T-helper 2 cell (primary cell): ENCODE measurements at regions not wholly inside any gene's neighbourhood (a gene's known extent, or its start where the extent isn't known, plus 50 kb on each side); places are given as distances from the start of the nearest gene placed in this dataset.
A peak's percentile ranks its signal among the peaks of the same experiment; 100 is the strongest.

ENCODE experiments used
- DNase-seq, 5 experiments: peaks; one replicate each; pipeline versions ENCODE4 v3.0.0 to v3.0.0-alpha.2; 2012 to 2022

DNA sequence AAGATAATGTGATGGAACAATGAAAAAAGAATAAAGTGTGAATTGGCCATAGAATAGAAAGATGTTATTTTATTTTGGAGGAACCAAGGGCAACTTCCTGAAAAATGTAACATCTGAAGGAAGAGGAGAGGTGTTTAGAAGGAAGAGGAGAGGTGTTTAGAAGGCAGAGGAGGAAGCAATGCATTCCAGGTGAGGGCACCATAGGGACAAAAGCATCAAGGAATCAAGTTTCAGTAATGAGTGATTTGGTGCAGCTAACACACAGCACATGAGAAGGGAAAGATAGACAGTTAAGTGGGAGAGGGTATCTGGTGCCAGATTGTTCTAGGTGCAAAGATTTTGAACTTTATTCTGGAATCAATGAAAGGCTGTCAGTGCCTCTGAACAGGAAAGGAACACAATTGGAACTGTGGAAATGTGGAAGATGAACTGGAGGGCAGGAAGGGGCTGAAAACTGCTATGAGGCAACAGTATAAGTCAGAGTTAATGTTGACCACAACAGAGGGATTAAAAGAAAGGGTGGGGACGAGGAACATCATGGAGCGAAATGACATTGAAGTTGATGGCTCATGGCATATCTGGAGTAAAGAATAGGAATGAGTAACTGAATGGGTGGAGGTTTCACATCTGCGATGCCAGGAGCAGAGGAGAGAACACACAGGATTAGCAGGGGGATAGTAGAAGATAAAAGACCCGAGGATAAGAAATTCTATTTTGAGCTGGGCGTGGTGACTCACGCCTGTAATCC, 326.6 kb downstream of the LRIG3 start:
- no peak for DNase-seq

DNA sequence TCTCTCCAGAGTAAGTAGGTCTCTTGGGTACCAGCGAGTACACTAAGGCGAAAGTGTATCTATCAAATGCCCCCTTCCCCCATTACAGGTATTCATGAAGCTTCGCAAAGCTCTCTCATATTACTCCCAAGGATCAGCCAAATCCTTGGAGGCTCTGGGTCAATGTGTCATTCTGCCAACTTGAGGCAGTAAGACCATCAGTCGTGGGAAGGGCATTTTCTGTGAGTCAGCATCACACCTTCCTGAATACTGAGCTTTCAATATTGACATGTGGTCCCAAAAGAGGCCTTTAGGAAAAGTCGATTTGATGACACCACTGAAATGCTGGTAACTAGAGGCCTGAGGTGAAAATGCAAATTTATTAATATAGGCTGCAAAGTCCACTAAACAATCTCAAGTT, 323.9 kb downstream of the LRIG3 start:
- DNase-seq, result no peak

DNA sequence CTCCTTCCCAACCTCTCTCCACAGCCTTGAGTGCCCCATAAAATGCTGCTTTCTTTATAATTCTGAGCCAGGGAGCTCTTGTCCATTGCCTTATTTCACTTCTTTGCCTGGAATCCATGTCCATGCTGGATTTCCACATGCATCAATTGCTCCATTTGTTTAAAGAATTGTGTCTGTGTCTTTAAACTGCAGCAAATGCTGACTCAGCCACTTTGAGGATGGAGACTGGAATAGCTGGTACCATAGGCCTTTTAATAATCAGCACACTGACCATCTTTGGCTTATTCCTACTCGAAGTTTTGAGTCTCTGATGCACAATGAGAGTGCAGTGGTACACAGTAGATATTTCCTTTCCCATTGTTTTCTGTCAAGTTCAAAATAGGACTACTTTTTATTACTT, 318.8 kb downstream of the LRIG3 start:
- no peak for DNase-seq

DNA sequence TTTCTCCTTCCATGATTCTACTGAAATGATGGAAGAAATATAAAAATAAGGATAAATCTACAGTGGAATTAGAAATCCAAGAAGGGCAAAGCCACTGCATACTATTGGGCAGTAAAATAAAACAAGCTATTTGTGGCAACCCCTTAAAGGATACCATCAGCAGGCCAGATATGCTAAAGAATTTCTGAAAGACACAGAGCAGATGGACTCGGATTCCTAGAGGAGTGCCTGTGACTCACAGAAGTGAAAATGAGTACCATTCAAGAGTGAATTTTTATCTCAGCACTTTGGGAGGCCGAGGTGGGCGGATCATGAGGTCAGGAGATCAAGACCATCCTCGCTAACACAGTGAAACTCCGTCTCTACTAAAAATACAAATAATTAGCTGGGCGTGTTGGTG, 318.1 kb downstream of the LRIG3 start:
- DNase-seq, result no peak

DNA sequence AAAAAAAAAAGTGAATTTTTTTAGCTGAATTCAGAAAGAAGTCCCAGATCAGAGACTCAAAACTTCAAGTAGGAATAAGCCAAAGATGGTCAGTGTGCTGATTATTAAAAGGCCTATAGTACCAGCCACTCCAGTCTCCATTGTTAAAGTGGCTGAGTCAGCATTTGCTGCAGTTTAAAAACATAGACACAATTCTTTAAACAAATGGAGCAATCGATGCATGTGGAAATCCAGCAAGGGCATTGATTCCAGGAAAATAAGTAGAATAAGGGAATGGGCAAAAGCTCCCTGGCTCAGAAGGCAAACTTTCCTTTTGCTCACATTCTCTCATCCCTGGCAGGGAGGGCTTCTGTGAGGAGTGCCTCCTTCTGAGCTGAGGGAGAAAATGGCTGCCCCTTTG, 317.6 kb downstream of the LRIG3 start:
- no peak for DNase-seq

DNA sequence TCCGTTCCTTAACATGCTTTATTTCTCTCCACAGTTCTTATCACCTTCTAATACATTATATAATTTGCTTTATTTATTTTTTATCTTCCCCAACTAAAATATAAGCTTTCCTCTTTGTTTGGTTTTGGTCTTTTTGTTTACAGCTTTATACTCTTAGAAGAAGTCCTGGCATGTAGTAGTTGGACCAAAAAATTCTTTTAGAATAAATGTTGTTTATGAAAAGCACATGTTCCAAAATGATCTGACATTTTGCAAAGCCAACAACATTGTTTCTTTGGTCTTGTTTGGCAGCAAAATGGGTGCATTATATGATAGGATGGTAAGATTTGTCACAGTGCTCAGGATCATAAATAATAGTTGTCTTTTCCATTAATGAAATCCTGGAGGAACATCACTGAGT, 312.5 kb downstream of the LRIG3 start:
- DNase-seq, result no peak

DNA sequence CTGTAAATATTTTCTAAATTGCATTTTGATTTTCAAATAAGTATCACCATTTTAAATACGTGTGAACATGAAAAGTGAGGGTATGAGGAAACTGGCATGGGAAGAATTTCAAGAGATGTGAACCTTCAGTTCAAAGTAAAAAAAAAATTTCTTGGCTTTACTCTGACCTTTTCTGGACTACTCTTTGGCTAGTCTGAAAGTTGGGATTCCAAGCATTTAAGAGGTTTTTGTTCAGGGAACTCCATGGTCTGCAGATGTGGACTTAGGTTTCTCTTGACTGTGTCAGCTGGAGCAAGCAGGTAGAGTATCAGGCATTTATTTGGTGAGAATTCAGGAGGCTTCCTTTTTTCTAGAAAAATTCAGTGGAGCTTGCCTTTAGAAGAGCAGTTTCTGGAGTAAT, 311.6 kb downstream of the LRIG3 start:
- no peak for DNase-seq

DNA sequence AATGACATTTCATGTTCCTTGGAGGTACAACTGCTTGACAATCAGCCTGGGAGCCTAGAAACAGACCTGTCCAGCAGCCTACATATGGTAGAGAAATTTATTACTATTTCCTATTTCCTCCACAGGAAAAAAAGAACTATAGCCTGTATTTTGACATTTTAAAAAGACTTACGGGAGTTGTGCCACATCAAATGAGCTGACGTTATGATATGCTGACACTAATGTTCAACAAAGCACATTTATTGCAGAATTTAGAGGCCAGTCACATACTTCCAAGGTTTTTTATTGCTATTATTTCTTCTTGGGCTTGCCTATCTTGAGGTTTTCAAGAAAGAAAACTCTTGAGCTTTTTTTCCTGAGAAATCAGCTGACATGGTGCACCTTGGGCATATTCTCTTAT, 305.3 kb downstream of the LRIG3 start:
- no peak for DNase-seq

DNA sequence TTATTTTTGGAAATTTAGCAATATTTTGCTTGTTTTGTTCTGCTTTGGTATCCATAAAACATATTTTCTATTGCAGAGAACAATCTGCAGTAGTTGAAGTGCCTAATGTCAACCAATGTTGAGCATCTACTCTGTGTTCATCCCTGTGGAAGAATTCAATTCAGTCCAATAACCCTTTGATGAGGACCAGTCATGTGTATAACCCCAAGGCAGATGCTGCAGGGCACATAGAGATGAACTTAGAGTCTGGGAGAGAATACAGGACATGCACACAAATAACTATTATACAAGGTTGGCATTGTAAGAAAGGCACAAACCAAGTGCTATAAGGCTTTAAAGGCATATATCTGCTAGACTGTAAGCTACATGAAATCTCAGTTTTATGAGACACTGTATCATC, 304.7 kb downstream of the LRIG3 start:
- DNase-seq, result no peak

DNA sequence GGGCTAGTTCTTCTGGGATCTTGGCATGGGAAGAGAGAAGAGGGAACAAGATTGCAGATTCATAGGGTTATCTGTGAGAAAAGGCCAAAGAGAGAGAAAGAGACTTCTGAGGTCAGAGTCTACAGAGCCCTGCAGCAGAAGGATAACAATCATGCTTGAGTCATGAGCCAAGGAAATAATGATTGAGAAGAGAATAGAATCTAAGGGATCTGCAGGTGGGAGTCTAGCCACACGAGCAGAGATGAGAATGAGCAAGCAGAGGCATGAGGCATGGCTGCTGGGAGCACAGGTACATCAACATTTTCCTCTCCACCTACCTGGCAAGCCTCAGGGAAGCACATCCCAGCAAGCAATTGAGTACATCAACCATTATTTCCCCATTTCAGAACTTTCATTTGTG, 303.7 kb downstream of the LRIG3 start:
- DNase-seq, result no peak

DNA sequence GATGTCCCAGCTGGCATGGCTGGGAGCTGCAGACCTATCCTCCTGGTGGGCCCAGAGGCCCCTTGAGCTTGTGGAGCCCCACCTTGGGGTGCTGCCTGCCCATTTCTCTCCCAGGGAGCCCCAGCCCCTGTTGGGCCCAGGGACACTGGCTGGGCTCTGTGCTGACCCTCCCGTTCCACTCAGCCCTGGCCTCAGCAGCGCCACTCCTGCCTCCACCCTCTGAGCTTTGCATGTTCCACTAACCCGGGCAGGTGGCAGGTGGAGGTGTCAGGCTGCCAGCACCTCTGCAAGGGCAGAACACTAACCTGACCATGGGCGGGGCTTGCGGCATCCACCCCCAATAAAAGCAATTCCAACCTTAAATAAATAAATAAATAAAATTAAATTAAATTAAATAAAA, 299.2 kb downstream of the LRIG3 start:
- DNase-seq, result no peak

DNA sequence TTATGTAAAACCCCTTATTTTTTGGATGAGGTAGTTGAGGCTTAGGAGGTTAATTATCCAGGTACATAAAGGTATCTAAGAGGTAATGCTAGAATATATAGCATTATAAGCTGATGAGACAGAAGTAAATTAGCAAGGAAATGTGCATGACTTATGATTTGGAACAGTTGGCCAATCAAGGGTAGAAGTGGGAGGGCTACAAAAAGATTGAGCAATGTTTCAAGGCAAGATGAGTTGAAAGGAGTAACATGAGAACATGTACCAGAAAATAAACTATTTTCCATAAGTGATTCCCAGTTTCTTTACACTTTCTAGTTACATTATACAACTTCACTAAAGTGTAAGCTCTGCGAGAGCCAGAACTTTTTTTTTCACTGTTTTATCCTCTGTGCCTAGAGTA, 290.9 kb downstream of the LRIG3 start:
- DNase-seq, result no peak

DNA sequence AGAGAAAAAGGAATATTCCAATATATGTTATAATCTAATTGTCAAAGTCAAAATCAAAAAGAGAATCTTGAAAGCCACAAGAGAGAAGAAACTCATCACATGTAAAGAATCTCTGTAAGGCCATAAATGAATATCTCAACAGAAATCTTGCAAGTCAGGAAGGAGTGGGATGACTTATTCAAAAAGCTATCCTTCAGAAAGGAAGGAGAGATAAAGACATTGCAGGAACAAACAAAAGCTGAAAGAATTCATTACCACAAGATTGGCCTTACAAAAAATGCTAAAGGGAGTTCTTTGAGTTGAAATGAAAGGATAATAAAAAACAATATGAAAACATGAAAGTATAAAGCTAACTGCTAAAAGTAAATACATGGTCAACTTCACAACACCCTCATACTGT, 286.8 kb downstream of the LRIG3 start:
- no peak for DNase-seq

DNA sequence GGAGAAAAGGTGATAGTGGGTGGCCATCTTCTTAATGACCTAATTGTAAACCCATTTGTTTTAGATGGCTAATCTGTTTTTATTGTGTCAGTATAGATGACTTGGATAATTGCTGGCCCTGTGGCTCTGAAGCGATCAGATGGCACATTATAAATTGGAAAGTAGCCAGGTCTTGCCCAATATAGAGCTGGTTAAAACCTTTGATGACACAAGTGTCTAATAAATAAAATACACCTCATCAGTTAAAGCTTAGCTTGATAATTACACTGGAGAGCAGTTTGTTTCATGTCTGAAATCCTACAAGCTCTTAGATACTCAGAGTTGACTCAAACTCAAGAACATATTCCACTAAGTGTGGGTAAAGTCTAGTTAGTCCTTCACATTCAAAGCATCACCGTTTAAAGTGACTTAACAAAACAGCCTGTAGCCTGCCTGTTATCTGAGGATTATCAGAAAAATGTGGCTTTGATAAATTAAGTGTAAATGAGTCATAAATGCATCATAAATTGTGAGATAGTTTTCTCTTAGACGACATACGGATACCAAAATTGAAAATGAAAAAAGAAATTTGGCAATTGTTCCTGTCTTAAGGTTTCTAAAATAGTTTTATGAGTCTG, 280.9 kb downstream of the LRIG3 start:
- DNase-seq, result peak in 1 of 5 experiments; percentile 42

DNA sequence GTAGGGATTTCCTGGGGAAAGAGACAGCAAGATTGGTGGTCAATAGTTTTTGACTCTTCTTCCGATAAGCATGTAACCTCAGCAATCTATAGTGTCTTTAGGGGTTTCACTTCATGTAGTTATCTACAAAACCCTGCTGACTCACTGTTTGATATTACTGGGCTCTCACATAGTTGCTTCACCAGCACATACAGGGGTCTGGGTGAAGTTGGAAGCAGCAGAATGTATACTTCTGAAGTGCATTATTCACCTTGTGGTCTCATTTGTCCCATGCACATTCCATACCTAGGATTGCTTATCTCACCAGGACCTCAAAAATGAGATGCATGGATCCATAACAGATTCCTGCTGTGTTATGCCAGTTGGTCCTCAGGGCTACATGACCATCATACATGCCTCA, 280.0 kb downstream of the LRIG3 start:
- DNase-seq, result peak in 1 of 5 experiments; percentile 16

DNA sequence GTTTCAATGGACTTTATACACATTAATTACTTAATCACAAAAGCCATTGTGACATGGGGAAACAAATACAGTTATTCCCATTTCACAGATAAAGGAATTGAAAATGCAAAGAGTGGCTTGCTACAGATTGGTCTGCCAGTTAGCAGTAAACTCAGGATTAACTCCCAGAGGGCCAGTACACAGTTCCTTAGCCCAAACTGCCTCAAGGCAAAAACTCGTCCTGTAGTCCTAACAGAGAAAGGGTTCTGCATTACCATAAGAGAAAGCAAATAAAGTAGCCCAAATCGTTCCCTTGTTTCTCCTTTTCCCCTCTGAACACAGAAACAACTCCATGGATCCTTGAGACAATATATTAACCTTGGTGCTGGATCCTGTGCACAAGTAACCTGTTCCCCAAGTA, 274.4 kb downstream of the LRIG3 start:
- DNase-seq, result no peak

DNA sequence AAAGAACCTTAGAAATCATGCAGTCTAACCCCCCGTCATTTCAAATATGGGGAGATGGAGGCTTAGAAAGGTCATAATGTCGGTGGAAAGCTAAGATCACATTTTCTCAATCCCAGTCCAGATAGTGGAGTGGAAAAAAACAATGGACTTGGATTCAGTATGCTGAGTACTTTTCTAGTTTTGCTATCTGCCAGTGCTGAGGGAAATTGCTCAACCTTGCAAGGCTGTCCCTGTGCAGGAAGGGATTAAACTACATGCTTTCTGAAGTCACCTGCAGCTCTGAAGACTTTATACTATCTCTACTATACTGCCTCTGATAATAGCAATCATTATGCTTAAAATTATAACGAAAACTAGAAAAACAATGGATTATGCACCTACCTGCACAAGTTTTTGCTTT, 272.8 kb downstream of the LRIG3 start:
- no peak for DNase-seq

DNA sequence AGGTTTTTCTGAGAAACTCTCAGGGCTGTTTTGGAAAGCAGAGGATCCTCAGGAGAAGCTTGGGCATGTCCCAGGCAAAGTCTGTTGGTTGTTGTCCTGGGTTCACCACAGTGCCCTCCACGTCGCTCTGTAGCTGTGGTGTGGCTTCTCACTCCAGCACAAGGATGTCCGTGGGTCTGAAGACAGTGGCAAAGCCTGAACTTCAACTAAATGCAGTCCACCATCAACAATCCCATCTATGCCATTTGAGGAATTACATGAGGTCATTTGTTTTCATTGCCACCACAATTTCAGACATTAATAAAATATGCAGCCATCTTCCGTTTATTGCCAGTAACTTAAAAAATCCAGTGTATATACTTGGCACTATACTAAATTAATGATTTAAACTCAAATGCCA, 272.1 kb downstream of the LRIG3 start:
- DNase-seq, result no peak

DNA sequence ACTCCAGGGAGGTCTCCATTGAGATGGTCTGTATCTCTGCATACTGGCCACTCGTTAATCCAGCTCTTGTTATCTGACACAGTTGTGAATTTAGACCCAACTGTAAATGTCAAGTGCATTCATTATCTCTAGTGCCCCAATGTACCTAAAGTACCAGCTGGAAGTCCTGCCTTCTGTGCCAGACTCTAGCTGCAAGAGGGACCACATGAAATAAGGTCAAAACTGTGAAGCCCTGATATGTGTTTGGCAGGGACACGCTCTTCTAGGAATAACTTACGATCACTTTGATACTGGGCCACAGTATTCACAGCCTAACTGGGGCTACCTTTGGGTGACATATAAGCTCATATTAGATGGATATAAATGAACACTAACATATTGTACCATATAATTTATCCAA, 268.5 kb downstream of the LRIG3 start:
- no peak for DNase-seq

DNA sequence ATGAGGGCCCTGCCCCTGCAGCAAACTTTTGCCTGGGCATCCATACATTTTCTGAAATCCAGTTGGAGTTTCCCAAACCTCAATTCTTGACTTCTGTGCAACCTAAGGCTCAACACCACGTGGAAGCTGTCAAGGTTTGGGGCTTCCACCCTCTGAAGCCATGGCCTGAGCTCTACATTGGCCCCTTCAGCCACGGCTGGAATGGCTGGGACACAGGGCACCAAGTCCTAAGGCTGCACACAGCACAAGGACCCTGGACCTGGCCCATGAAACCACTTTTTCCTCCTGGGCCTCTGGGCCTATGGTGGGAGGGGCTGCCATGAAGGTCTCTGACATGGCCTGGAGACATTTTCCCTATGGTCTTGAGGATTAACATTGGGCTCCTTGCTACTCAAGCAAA, 266.3 kb downstream of the LRIG3 start:
- DNase-seq, result no peak

DNA sequence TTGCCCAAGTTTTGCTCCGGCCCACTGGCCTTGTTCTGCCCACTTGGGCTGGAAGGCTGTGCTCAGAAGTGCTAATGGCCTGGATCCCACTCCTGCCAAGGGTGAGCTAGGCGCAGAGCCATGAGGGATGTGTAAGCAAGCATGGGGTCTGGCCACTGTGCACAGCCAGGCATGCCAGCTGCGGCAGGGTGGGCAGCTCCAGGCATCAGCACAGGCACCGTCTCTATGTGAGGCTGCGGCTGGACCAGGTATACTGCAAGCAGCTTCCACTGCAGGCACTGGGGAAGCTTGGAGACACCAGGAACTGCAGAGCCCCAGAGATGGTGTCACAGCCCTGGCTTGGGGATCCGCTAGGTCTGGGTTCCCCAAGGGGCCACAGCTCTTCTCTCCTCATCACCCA, 264.9 kb downstream of the LRIG3 start:
- DNase-seq, result no peak

DNA sequence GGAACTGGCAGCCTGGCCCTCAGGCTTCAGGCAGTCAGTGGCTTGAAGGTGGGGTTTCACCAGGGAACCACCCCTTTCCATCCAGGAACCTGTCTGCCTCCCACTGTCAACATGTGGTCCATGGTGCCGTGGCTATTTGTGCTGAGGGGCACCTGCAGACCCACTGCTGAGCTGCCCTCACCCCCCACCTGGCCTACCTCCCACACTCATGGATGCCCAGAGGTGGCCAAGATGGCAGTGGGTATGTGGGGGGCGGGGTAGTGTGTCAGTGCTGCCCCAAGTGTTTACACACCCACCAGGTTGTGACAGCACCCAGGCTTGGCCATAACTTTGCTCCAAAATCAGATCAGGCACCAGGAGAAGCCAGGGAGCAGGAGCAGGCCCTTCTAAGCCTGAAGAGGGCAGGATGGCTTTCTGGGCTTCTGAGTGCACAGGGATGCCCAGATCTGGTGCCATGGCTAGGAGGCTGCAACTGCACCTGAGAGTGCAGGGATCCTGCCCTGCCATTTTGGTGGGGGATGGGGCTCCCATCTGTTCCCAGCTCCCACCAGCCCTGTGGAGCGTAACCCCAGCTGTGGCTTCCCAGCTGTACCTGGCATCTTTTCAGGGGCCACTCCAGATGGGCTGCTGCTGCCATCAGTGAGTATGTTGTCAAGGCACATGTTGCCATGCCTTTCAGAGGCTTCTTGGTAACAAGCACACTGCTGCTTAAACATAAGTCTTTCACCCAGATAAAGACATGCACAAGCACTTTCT, 263.9 kb downstream of the LRIG3 start:
- no peak for DNase-seq

DNA sequence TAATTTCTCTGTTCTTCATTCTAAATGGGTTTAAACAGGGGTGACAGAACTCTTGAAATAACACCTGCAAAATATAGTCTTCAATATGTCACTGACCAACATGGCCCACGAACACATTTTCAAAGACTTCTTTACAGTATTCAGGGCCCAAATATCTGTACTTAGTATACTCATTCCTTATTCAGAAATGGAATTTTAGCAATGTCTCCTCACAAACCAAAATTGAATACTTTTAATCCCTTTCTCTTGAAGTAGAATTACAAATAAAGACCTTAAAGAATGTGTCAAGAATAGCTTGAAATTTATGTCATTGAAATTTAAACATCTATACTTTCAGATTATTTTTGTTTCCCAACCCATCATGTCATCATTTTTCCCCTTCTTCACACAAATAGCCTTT, 263.1 kb downstream of the LRIG3 start:
- DNase-seq, result no peak

DNA sequence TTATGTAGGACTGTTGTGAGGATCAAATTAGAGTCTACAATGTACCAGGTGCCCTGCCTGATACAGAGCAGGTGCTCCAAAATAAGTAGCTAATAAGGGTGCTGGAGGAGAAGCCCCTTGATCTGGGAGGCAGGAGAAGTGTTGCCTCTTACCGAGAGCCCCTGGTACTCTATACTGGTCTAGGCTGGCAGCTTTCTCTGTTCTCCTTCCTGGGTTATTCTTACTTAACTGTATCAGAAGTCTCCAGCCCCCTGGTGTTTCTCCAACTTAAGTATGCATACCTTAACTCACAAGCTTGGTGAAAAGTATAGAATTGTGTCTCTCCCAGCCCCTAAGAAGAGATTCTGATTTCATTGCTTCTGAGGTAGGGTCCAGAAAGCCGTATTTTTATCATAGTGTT, 254.9 kb downstream of the LRIG3 start:
- DNase-seq, result no peak
